ENCODE measurements at regions not wholly inside any gene's neighbourhood (a gene's known extent, or its start where the extent isn't known, plus 50 kb on each side); places are given as distances from the start of the nearest gene placed in this dataset.

GRCh38 chr12:20201733-20202132 is 166.6 kb upstream of the PDE3A start:
- TF ChIP-seq EP300 (IDR thresholded peaks at IDR 0.05) (no peak), CTCF (IDR thresholded peaks at IDR 0.05) (no peak), POLR2A (IDR thresholded peaks at IDR 0.05) (no peak), POLR2AphosphoS5 (IDR thresholded peaks at IDR 0.05) (no peak)
- no peak overlapping the region for H3K4me3 ChIP-seq
- DNase-seq (ENCODE audit: low spot score in 2 of 2) = no peak
- H3K36me3 ChIP-seq = no peaks in the 10 kb centered on the region
- no peak overlapping the region for H3K27ac ChIP-seq
- no peaks in the 10 kb centered on the region for H3K4me1 ChIP-seq
- H3K9me3 ChIP-seq = no peaks in the 10 kb centered on the region
- no peaks in the 10 kb centered on the region for H3K27me3 ChIP-seq

- no peak for TF ChIP-seq CTCF (IDR thresholded peaks at IDR 0.05)
- TF ChIP-seq POLR2AphosphoS5 (IDR thresholded peaks at IDR 0.05) = no peak
- TF ChIP-seq POLR2A (IDR thresholded peaks at IDR 0.05) = no peak
- 59% methylated on average over 2 of the region's 2 CpGs for WGBS
- H3K36me3 ChIP-seq = no peaks in the 10 kb centered on the region
- no peak for DNase-seq (ENCODE audit: low spot score in 2 of 2)
- no peaks in the 10 kb centered on the region for H3K27me3 ChIP-seq
- no peaks in the 10 kb centered on the region for H3K9me3 ChIP-seq
- H3K4me3 ChIP-seq = no peak overlapping the region
- no peaks in the 10 kb centered on the region for H3K4me1 ChIP-seq
- no peak overlapping the region for H3K27ac ChIP-seq
Measured at GRCh38 chr12:20205854-20206253, 162.5 kb upstream of the PDE3A start.

GRCh38 chr12:20206410-20206809 is 161.9 kb upstream of the PDE3A start:
- H3K36me3 ChIP-seq = no peaks in the 10 kb centered on the region
- H3K4me1 ChIP-seq = no peaks in the 10 kb centered on the region
- H3K27ac ChIP-seq = no peak overlapping the region
- no peak for DNase-seq (ENCODE audit: low spot score in 2 of 2)
- no peaks in the 10 kb centered on the region for H3K27me3 ChIP-seq
- TF ChIP-seq EP300 (IDR thresholded peaks at IDR 0.05) (no peak), POLR2A (IDR thresholded peaks at IDR 0.05) (no peak), CTCF (IDR thresholded peaks at IDR 0.05) (no peak), POLR2AphosphoS5 (IDR thresholded peaks at IDR 0.05) (no peak)
- no peak overlapping the region for H3K4me3 ChIP-seq
- WGBS = 42% methylated on average over 2 of the region's 2 CpGs
- no peaks in the 10 kb centered on the region for H3K9me3 ChIP-seq

- no peaks in the 10 kb centered on the region for H3K9me3 ChIP-seq
- peaks cover 32% of the 10 kb centered on the region for H3K4me1 ChIP-seq
- no peaks in the 10 kb centered on the region for H3K27me3 ChIP-seq
- no peak overlapping the region for H3K27ac ChIP-seq
- DNase-seq (ENCODE audit: low spot score in 2 of 2) = no peak
- WGBS = 67% methylated on average over 2 of the region's 2 CpGs
- no peak for TF ChIP-seq EP300 (IDR thresholded peaks at IDR 0.05)
- TF ChIP-seq POLR2A (IDR thresholded peaks at IDR 0.05) = no peak
- no peak overlapping the region for H3K4me3 ChIP-seq
- H3K36me3 ChIP-seq = no peaks in the 10 kb centered on the region
Measured at GRCh38 chr12:20210621-20211215, 157.6 kb upstream of the PDE3A start.

GRCh38 chr12:20211541-20211940 is 156.8 kb upstream of the PDE3A start:
- TF ChIP-seq POLR2A (IDR thresholded peaks at IDR 0.05) (no peak), EP300 (IDR thresholded peaks at IDR 0.05) (no peak), POLR2AphosphoS5 (IDR thresholded peaks at IDR 0.05) (no peak), CTCF (IDR thresholded peaks at IDR 0.05) (no peak)
- no peak for DNase-seq (ENCODE audit: low spot score in 2 of 2)
- Histone ChIP-seq H3K36me3 (no peaks in the 10 kb centered on the region), H3K27me3 (no peaks in the 10 kb centered on the region), H3K4me1 (peaks cover 32% of the 10 kb centered on the region), H3K27ac (peak overlapping the region; percentile 59), H3K9me3 (no peaks in the 10 kb centered on the region), H3K4me3 (no peak overlapping the region)
- WGBS = 60% methylated on average over 3 of the region's 3 CpGs

GRCh38 chr12:20211981-20212421 is 156.3 kb upstream of the PDE3A start:
- 7% methylated on average over 2 of the region's 2 CpGs for WGBS
- H3K27me3 ChIP-seq = no peaks in the 10 kb centered on the region
- H3K27ac ChIP-seq = peak overlapping the region; percentile 59
- no peak for DNase-seq (ENCODE audit: low spot score in 2 of 2)
- H3K36me3 ChIP-seq = no peaks in the 10 kb centered on the region
- H3K4me1 ChIP-seq = peaks cover 32% of the 10 kb centered on the region
- TF ChIP-seq POLR2A (IDR thresholded peaks at IDR 0.05) (no peak), EP300 (IDR thresholded peaks at IDR 0.05) (no peak), POLR2AphosphoS5 (IDR thresholded peaks at IDR 0.05) (no peak), CTCF (IDR thresholded peaks at IDR 0.05) (no peak)
- H3K9me3 ChIP-seq = no peaks in the 10 kb centered on the region
- H3K4me3 ChIP-seq = peak overlapping the region; percentile 2

Data from suprapubic skin (tissue), 4 donors.